Astrocyte of the hippocampus (primary cell): ENCODE measurements at regions not wholly inside any gene's neighbourhood (a gene's known extent, or its start where the extent isn't known, plus 50 kb on each side); places are given as distances from the start of the nearest gene placed in this dataset.

Experiments
- DNase-seq: peaks from one replicate; pipeline ENCODE4 v3.0.0; 2011; ENCODE audit warnings: low read depth, low spot score

GRCh38 chr13:20351281-20352022, 119.3 kb upstream of the GJB6 start:
- DNase-seq = peak; percentile 82

- no peak for DNase-seq
These were observed 118.7 kb upstream of the GJB6 start for GRCh38 chr13:20350819-20351218.

DNA sequence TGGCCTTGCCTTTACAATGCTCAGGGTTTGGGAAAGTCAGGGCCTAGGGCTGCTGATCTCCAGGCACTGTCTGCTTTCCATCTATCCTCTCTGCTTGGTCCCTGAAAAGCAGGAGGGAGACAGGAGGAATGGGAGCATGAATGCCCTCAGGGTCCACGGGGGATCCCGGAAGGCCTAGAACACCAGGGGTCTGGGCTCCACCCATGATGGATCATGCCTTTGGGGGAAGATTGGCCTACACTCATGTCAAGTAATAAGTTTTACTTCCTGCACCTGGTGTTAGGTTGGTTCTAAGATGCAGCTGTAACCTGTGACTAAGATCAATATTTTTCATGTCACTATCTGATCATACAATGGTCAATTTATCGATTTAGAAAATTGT, 118.3 kb upstream of the GJB6 start:
- no peak for DNase-seq

DNA sequence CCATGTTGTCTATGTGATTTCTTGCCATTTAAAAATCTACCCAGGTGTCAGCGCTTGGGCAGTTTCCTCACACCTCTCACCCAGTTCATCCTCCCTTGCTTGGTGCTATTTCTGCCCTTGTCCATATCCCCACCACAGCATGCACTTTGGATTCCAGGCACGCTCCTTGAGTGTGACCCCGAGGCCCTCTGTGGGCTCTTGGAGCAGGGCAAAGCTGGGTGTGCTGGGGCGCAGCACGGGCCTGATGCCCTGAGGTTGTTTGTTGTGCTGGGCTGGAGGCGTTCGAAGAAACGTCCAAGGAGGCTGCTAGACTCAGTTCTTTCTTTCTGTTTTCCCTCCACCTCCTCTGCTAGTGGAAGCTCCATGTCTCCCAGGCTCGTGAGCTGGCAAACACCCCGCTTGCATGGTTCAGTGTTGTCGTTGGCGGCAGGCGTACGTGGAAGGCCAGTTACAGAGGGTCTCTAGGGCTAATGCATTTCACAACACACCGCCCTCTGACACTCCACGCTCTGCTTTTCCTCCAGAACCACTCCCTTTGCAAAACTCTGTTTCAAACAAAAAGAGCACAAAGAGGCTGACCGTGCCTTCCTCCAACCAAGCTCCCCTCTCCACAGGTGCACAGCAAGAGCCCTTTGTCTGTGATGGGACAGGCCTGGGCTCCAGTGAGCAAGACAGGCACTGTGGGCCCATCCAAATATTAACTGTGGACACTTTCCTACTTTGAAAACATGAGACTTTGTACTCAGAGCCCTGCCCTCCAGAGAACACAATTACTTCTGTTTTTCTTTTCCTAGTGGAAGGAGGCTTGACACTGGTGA, 117.7 kb upstream of the GJB6 start:
- DNase-seq = no peak

DNA sequence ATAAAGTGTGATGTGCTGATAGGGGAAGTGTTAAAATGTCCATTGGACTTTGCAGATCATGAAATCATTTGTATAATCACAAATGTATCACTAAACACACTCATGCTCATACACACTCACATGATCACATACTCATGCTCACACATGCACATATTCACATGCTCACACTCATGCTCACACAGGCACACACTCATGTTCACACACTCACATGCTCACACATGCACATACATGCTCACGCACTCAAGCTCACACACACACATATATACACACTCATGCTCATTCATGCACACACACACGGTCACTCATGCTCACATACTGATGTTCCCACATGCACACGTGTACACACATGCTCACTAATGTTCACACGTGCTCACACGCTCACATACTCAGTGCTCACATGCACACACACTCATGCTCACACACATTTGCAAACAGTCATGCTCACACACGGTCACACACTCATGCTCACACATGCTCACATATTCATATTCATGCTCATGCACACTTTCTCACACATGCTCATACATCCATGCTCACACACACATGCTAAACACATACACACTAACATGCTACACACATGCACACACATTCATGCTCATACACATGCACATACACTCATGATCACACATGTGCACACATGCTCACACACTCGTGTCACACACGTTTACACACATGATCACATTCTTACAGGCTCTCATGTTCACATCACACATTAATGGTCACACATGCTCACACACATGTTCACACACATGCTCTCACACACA, 116.7 kb upstream of the GJB6 start:
- DNase-seq = no peak

- DNase-seq = no peak
These were observed 115.9 kb upstream of the GJB6 start for GRCh38 chr13:20348018-20348417.

GRCh38 chr13:20344836-20345490, 112.8 kb upstream of the GJB6 start:
- DNase-seq = no peak

GRCh38 chr13:20342311-20342710, 110.2 kb upstream of the GJB6 start:
- DNase-seq = no peak

DNA sequence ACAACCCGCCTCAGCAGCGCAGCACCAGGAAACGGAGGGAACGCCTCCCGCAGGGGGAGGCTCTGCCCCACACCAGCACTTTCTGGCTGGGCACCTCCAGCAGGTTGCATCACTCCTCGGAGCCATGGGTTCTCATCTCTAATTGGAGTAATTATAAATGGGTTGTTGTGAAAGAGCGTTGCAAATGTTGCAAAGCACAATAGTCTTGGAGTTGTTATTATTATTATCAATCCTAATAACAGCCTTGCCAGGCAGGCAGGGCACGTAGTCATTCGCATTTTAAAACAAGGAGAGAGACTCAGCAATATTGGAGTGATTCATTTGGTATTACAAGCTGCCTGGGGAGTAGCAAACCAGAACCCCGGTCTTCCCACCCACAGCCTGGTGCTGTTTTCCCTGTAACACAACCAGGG, 108.6 kb upstream of the GJB6 start:
- DNase-seq = no peak

DNA sequence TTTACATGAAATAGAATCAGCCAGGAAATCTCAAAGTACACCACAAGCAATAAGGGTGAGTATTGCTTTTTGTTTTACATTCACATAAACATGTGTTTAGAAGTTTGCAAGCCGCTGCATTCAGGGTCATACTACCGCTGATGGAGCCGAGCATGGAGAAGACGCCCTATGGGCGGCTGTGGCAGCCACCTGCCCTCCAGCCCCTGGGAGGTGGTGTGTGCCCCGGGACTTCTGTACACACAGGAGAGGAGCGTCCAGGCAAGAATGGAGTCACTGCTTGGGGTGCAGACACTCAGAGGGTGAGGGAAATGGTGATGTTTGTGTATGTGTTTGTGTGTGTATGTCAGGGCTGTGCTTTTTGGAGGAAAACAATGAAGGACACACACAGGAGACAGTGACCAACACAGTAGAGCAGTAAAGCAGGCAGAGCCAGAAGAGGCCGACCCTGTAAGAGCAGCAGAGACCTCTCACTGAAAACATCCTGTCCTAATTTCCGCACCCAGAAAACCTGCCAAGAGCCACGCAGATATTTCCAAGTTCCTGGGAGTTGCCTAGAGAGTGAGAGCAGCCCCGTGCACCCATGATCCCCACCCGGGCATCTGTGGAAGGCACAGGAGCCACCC, 108.1 kb upstream of the GJB6 start:
- no peak for DNase-seq

DNA sequence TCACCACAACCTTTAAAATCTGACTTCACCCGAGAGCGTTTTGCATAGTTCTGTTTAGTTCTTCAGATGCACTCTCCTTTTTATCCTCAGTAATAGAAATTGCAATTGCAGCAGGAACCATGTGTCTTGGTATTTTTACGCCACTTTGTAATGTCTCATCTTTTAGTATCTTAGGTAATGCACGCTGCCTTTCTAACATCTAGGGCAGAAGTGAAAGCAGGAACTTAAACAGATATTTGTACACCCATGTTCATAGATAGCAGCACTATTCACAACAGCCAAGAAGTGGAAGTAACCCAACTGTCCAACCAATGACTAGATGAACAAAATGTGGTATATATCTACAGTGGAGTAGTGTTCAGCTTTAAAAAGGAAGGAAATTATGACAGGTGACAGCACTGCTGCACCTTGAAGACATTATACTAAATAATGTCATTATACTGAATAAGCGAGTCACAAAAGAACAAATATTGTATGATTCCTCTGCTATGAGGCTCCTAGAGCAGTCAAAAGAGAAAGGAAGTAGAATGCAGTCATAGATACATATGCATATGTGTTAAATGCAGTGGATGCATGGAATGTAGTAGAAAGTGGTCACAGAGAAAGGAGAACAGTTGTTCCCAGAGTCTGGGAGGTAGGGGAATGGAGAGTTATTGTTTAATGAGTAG, 105.9 kb upstream of the GJB6 start:
- no peak for DNase-seq

GRCh38 chr13:20336761-20337160, 104.6 kb upstream of the GJB6 start:
- DNase-seq = no peak

GRCh38 chr13:20334309-20334708, 102.2 kb upstream of the GJB6 start:
- DNase-seq = no peak

DNA sequence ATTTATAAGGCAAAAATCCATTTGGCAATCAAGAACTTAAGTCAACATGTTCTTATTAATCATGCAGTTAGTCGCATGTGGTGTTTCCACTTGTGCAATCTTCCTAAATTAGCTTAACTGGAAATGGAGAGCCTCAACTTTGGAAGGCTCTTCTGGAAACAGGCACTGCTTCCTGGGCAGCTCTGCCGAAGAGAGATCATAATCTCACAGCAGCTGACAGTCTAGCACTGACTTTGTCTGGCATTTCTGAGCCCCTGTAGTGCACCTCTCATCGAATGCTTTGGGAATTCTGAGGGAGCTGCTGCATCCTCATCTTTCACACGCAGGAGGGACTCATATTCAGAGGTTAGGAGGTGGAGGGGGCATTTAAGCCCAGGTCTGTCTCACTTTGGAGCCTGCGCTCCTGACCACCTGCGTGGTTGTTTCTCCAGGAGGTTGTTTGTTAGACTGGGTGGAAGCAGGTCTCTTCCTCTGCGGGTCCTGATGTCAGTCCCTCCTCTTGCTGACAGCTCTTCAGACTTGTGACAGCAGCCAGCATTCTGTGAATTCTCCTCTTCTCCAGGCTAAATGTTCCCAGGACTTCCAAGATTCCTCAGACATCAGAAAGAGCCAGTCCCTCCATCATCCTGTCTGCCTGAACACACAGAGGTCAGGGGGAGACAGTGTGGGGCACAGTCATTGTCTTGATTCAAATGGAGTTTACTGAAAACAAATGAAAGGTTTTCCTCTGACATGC, 100.4 kb upstream of the GJB6 start:
- DNase-seq = no peak

DNA sequence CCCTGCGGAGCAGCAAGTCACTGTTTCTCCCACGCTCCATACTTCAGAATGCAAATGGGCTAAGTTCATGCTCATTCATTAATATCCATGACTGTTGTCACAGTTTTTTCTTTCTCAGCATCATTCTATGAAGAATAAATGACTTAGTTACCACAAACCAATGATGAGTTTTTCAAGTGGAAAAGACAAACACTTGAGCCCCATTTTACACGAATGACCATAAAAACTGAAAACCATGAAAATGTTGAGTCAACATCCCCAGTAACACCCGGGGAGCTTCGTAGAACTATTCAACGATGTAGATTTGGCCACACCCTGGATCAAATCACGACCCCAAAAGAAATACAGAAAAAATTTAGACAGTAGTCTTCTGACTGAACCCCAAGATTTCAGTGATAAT, 99.8 kb upstream of the GJB6 start:
- DNase-seq = no peak

DNA sequence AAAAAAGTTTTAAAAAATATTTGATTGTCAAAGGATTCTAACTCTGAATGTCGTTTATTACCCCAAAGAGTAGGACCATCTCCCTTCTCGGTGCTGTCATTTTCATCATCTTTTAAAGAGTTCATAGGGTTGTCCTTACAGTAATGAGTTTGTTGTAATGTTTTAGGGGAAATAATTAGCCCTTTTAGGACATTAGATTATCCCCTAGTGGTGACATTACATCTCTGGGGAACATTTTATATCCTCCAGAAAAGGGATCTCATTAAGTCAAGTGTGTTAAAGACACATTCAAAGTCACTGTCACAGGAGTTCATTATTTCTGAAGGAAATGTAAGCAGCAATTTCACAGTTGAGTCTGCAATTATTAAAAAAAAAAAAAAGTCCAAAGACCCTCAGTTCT, 99.3 kb upstream of the GJB6 start:
- no peak for DNase-seq

DNA sequence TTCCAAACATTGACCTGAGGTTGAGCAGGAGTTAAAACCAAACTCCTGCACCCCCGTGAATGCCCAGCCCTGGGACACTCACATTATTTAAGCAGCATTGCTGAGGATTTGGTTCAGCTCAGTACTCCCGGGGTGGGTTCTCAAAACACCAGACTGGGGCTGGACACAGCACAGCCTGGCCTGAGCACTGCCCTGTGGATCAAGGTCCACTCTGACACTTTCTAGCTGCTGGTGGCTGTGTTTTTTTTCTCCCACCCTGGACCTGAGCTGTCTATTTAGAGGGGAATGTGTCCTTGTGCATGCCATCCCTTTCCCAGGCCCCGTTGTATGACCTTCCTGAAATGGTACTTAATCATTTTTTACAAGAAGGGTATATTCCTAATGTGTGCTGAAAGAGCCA, 94.7 kb upstream of the GJB6 start:
- DNase-seq = no peak

DNA sequence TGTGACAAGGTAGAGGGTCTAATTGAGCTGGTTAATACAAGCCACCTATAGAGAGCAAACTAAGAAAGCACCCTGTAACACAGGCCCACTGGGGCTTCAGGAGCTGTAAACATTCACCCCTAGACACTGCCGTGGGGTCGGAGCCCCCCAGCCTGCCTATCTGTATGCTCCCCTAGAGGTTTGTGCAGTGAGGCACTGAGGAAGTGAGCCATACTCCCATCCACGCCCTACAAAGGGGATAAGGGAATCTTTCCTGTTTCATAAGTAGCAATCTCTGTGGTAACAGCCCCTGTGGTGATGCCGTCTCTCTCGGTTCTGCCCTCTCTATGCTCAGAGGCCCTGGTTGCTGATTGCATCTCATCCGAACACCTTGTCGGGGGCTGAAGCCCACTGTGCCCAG, 94.2 kb upstream of the GJB6 start:
- no peak for DNase-seq

DNA sequence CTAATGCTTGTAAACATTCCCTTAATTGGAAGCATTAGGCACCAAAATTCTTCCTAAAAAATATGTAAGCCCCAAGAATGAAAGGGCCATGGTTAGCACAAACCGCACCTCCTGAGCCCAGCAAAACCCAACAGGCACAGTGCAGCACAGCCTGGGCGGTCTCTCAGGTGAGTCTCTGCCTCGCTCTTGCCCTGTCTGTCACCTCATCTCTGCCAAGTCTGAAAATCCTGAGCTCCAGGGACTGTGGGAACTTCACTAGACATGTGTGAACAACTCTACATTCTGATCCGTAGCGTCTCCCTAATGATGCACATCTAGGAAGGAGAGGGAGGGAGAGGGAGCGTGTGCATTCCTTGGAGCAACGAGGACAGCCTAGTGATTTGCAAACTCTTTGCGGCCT, 88.8 kb upstream of the GJB6 start:
- DNase-seq = no peak

DNA sequence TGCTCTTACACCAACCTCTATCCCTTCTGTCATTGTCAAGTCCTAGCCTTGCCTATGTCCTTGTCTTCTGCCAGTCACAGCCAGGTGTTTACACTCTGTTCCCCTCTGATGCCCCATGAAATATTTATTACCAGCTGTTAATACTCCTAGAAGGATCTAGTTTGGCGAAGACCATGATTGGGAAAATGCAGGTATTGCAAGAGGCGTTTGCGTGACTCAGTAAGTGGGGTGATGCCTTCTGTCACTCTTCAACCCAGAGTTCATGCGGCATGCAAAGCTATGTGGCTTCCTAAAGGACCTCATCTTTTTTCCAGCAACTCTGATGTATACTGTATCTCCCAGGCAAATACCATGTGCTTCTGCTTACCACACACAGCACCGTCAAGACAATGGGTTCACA, 81.8 kb upstream of the GJB6 start:
- DNase-seq = no peak
